Stimulated activated naive B cell treated with anti-CD40 and anti-IgM and Interleukin-4, amounts not matched to agents 10 μg/mL and 1 μg/mL and 100 μg/mL, for 72 hours (primary cell): ENCODE measurements at regions not wholly inside any gene's neighbourhood (a gene's known extent, or its start where the extent isn't known, plus 50 kb on each side); places are given as distances from the start of the nearest gene placed in this dataset.

Experiments used
- ATAC-seq, 2 donors: fragments of 150-1000 bp; cut with Tn5 transposase; replicated peaks; 2 replicates each; pipeline ENCODE4 v1.10.0; 2021; ENCODE audit warnings: moderate library complexity in 1 of 2
- DNase-seq: peaks from one replicate; pipeline ENCODE4 v3.0.0; 2021
- H3K27ac Mint-ChIP-seq: one replicate; pipeline ENCODE4 v1.8.0; 2022; ENCODE audit warnings: mild to moderate bottlenecking, mixed read lengths
- H3K27me3 Mint-ChIP-seq, 2 donors: one replicate each; pipeline ENCODE4 v1.8.0; 2022; ENCODE audit warnings: mixed read lengths in 2 of 2
- H3K36me3 Mint-ChIP-seq, 2 donors: one replicate each; pipeline ENCODE4 v1.8.0; 2022; ENCODE audit warnings: mixed read lengths in 2 of 2, mild to moderate bottlenecking in 1 of 2
- H3K4me1 Mint-ChIP-seq, 2 donors: one replicate each; pipeline ENCODE4 v1.8.0; 2022; ENCODE audit warnings: mixed read lengths in 2 of 2, mild to moderate bottlenecking in 1 of 2
- H3K4me3 Mint-ChIP-seq, 2 donors: one replicate each; pipeline ENCODE4 v1.8.0; 2022; ENCODE audit warnings: mild to moderate bottlenecking in 2 of 2, mixed read lengths in 2 of 2, moderate library complexity in 1 of 2
- H3K9me3 Mint-ChIP-seq, 2 donors: one replicate each; pipeline ENCODE4 v1.8.0; 2022; ENCODE audit warnings: mixed read lengths in 2 of 2, mild to moderate bottlenecking in 1 of 2

DNA sequence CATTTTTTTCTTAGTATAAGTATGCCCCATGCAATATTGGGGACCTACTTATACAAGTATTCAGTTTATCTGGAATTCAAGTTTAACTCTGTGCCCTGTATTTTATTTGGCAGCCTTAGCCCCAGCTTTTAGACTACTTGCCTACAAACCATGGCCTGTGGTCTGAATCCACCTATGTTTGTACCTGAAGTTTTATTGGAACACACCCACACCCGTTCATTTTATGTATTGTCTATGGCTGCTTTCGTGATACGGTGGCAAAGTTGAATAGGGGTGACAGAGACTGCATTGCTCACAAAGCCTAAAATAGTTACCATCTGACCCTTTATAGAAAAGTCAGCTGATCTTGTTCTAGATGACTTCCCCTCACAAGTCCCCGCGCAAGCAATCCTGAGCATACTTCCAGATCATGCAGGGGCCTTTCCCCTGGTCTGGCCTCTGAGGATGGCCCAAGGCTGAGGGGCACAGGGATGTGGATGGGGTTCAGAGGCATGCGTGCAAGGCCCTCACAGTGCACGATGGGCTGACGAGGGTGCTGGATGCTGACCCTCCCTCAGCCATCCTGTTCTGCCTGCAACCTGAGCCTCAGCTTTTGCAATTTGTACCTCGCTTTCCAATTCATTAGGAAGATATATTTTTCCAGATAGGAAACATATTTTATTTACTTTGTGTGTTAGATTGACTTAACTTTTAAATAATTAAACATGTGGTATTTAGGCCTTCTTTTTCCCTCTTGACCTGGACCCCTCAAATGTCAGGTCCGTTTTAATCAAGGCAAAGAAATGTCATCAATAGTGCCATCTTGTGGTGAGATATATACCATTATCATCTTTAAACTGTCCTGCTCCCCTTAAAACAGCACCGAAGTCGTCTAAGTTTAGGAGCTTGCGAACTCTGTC lies 527.3 kb upstream of the CCDC196 start:
- H3K36me3 Mint-ChIP-seq = no peaks in the 10 kb centered on the region
- ATAC-seq (peak; percentile 51 to 65), DNase-seq (no peak)
- H3K27me3 Mint-ChIP-seq = peaks cover 23 to 31% of the 10 kb centered on the region in 2 donors
- H3K9me3 Mint-ChIP-seq = no peaks in the 10 kb centered on the region
- peaks cover 2 to 5% of the 10 kb centered on the region in 2 donors for H3K4me1 Mint-ChIP-seq
- no peak overlapping the region for H3K4me3 Mint-ChIP-seq
- no peak overlapping the region for H3K27ac Mint-ChIP-seq

- peak in 1 of 2 donors; percentile 12 for ATAC-seq
- peaks cover 23 to 36% of the 10 kb centered on the region in 2 donors for H3K27me3 Mint-ChIP-seq
- H3K9me3 Mint-ChIP-seq = no peaks in the 10 kb centered on the region
- H3K4me3 Mint-ChIP-seq = no peak overlapping the region
- H3K27ac Mint-ChIP-seq = no peak overlapping the region
- no peaks in the 10 kb centered on the region for H3K36me3 Mint-ChIP-seq
- peaks cover 2 to 5% of the 10 kb centered on the region in 2 donors for H3K4me1 Mint-ChIP-seq
- DNase-seq = no peak
Observed at GRCh38 chr14:65959563-65960024, 526.6 kb upstream of the CCDC196 start.

- H3K4me3 Mint-ChIP-seq = no peak overlapping the region
Observed at GRCh38 chr14:65961004-65961403, 525.2 kb upstream of the CCDC196 start.

DNA sequence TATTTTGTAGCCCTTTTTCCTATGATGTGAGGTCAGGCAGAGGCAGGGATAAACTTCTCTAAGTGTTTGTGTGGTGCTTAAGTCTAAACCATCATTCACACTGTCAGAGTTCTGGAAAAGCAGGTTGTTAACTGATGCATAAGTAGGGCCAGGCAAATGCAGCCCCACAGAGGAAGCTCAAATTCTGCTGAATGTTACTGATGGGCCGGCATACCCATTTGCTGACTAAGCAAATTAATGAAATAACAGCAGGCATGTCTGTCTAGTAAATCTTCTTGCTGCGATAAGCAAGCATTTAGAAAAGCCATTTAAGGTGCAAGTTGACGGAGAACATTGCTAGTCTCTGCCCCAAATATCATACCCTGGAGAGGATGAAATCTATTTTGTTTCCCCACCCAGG lies 523.2 kb upstream of the CCDC196 start:
- no peak for DNase-seq
- H3K4me3 Mint-ChIP-seq = no peak overlapping the region
- ATAC-seq = no peak
- H3K27me3 Mint-ChIP-seq = peaks cover 33 to 46% of the 10 kb centered on the region in 2 donors
- peaks cover 2 to 5% of the 10 kb centered on the region in 2 donors for H3K4me1 Mint-ChIP-seq
- no peaks in the 10 kb centered on the region for H3K9me3 Mint-ChIP-seq
- no peak overlapping the region for H3K27ac Mint-ChIP-seq
- no peaks in the 10 kb centered on the region for H3K36me3 Mint-ChIP-seq

More at GRCh38 chr14:65961004-65961403, 525.2 kb upstream of the CCDC196 start:
- Mint-ChIP-seq H3K27me3 (peaks cover 23 to 36% of the 10 kb centered on the region in 2 donors), H3K4me1 (peaks cover 2 to 5% of the 10 kb centered on the region in 2 donors), H3K9me3 (no peaks in the 10 kb centered on the region), H3K27ac (no peak overlapping the region), H3K36me3 (no peaks in the 10 kb centered on the region)
- peak; percentile 79 to 92 for ATAC-seq
- peak; percentile 46 for DNase-seq

- no peak for ATAC-seq
Observed at GRCh38 chr14:65964366-65964765, 521.8 kb upstream of the CCDC196 start.

GRCh38 chr14:65966188-65966587 lies 520.0 kb upstream of the CCDC196 start:
- no peak for ATAC-seq
- no peaks in the 10 kb centered on the region for H3K36me3 Mint-ChIP-seq
- peaks cover 30% of the 10 kb centered on the region in 2 donors for H3K27me3 Mint-ChIP-seq
- no peak overlapping the region for H3K27ac Mint-ChIP-seq
- no peak for DNase-seq
- no peaks in the 10 kb centered on the region for H3K9me3 Mint-ChIP-seq
- no peak overlapping the region for H3K4me3 Mint-ChIP-seq
- H3K4me1 Mint-ChIP-seq = no peaks in the 10 kb centered on the region

More at GRCh38 chr14:65964366-65964765, 521.8 kb upstream of the CCDC196 start:
- Mint-ChIP-seq H3K4me1 (peaks cover 2 to 5% of the 10 kb centered on the region in 2 donors), H3K9me3 (no peaks in the 10 kb centered on the region), H3K27me3 (peaks cover 36 to 46% of the 10 kb centered on the region in 2 donors), H3K4me3 (no peak overlapping the region), H3K36me3 (no peaks in the 10 kb centered on the region), H3K27ac (no peak overlapping the region)
- no peak for DNase-seq

DNA sequence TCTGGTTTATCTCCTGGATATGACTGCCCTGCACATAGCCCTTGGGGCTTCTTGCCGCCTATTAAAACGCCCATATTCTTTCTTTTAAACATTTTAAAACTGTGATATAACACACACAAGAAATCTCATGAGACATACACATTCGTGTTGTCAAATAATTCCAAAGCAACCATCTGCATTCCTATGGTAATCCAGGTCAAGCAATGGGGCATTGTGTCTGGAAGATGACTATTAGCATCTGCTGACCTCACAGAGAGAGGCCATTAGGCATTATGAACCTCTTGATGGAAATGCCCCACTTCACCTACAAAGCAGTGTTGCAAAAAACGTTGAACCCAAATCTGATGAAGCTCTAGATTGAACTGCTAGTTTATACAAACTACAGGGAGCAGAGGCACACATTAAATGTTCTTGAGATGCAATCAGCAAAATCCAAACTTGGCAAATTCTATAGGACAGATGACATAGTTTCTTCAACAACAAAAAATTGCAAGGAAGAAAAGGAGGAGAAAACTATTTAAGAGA lies 513.8 kb upstream of the CCDC196 start:
- no peak overlapping the region for H3K4me3 Mint-ChIP-seq
- no peak overlapping the region for H3K27ac Mint-ChIP-seq
- H3K36me3 Mint-ChIP-seq = no peaks in the 10 kb centered on the region
- no peaks in the 10 kb centered on the region for H3K9me3 Mint-ChIP-seq
- H3K27me3 Mint-ChIP-seq = peaks cover 0 to 19% of the 10 kb centered on the region in 2 donors
- no peak for ATAC-seq
- DNase-seq = no peak
- no peaks in the 10 kb centered on the region for H3K4me1 Mint-ChIP-seq

GRCh38 chr14:65972891-65973290 lies 513.3 kb upstream of the CCDC196 start:
- Mint-ChIP-seq H3K27ac (no peak overlapping the region), H3K4me3 (no peak overlapping the region), H3K4me1 (no peaks in the 10 kb centered on the region), H3K27me3 (peaks cover 0 to 18% of the 10 kb centered on the region in 2 donors), H3K36me3 (no peaks in the 10 kb centered on the region), H3K9me3 (no peaks in the 10 kb centered on the region)
- DNase-seq (no peak), ATAC-seq (no peak)

DNA sequence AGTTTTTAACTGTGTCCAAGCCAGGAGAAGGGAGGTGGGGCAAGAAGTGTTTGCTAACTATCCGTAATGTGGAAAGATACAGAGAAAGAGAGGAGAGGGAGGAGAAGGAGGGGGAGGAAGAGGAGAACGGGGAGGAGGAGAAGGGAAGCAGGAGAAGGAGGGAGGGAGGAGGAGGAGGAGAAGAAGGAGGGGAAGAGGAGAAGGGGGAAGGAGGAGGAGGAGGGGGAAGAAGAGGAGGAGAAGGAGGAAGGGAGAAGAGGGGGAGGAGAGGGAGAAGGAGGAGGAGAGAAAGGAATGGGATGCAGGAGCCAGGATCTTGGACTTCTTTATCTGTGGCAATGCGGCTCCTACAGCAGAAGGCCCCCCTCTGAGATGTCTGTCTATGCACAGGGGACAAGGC lies 510.3 kb upstream of the CCDC196 start:
- Mint-ChIP-seq H3K4me1 (no peaks in the 10 kb centered on the region), H3K27me3 (peaks cover 0 to 15% of the 10 kb centered on the region in 2 donors), H3K27ac (no peak overlapping the region), H3K4me3 (no peak overlapping the region), H3K36me3 (no peaks in the 10 kb centered on the region), H3K9me3 (peaks cover 5 to 14% of the 10 kb centered on the region in 2 donors)
- DNase-seq (no peak), ATAC-seq (no peak)

DNA sequence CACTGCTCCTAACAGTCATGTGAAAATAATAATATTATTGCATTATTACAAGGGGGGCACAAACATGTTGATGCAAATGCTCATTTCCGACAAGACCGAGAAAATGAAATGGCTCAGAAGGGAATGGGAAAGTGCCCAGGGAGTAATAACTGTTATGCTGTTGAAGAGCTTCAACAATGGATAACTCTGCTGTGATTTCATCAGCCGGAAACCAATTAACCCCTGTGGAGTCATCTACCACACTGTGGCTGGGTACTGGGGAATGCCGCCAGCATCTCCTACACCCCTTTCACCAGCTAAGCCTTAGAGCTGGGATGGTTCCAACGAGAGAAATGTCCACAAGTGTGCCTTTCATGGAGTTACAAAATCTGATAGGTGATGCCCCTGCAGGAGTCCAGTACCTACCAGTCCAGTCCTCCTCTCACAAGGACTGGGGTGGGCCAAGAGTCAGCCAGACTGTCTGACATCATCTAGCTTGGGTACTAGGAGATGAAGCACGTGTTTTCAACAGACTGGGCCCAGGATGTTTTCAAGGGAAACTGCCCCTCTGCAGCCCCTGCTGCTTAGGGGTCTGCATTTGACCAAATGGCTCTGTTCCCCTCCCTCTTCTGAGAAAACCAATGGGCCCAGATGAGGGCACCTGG lies 509.3 kb upstream of the CCDC196 start:
- Mint-ChIP-seq H3K4me3 (no peak overlapping the region), H3K36me3 (no peaks in the 10 kb centered on the region), H3K4me1 (no peaks in the 10 kb centered on the region), H3K27ac (no peak overlapping the region), H3K27me3 (peaks cover 0 to 7% of the 10 kb centered on the region in 2 donors), H3K9me3 (peaks cover 5 to 14% of the 10 kb centered on the region in 2 donors)
- no peak for ATAC-seq
- no peak for DNase-seq

GRCh38 chr14:65981192-65981843 lies 504.9 kb upstream of the CCDC196 start:
- no peaks in the 10 kb centered on the region for H3K36me3 Mint-ChIP-seq
- ATAC-seq = no peak

DNA sequence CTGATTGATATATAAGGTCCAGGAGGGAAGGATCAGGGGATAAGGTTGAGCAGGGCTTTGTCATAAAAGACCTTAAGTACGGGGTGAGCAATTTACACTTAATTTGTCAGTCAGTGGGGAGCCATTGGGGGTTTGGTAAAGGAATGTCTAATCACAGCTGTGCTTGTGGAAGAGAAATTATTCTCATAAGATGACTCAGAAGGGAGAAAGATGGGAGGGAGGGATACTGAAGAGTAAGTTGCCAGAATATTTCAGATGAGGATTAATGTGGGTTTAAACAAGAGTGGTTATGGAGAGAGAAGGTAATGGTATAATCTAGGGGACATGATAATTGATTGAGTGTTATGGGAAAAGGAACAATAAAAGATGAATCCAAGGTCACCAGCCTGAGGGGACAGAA lies 500.1 kb upstream of the CCDC196 start:
- H3K27ac Mint-ChIP-seq = no peak overlapping the region

More at GRCh38 chr14:65981192-65981843, 504.9 kb upstream of the CCDC196 start:
- Mint-ChIP-seq H3K27me3 (peaks cover 0 to 4% of the 10 kb centered on the region in 2 donors), H3K9me3 (peaks cover 5 to 14% of the 10 kb centered on the region in 2 donors), H3K27ac (no peak overlapping the region), H3K4me1 (no peaks in the 10 kb centered on the region), H3K4me3 (no peak overlapping the region)
- DNase-seq = no peak

GRCh38 chr14:65989981-65990380 lies 496.2 kb upstream of the CCDC196 start:
- peaks cover 3 to 6% of the 10 kb centered on the region in 2 donors for H3K9me3 Mint-ChIP-seq

More for the DNA sequence above, 500.1 kb upstream of the CCDC196 start:
- H3K9me3 Mint-ChIP-seq = no peaks in the 10 kb centered on the region
- ATAC-seq = no peak
- no peak for DNase-seq
- H3K27me3 Mint-ChIP-seq = peaks cover 0 to 4% of the 10 kb centered on the region in 2 donors
- H3K4me3 Mint-ChIP-seq = no peak overlapping the region
- H3K36me3 Mint-ChIP-seq = no peaks in the 10 kb centered on the region
- no peaks in the 10 kb centered on the region for H3K4me1 Mint-ChIP-seq

DNA sequence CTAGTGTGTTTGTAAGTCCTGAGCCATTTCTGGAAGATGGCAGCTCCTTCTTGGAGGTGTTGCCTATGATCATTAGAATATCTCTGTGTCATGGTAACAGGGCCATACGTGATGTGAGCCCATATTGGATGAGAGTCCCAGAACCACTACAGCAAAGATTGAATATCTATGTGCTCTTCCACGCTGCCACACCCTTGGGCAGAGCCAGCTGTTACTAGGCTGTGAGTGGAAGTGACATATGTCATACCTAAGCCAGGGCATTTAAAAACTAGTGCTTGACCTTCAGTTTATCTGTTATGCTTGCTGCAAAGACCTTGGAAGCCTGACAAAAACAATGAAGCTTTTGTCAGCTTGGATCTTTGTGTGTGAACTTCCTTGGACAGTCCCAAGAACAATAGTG lies 495.1 kb upstream of the CCDC196 start:
- Mint-ChIP-seq H3K27ac (no peak overlapping the region), H3K27me3 (no peaks in the 10 kb centered on the region), H3K9me3 (peaks cover 3 to 6% of the 10 kb centered on the region in 2 donors)

More at GRCh38 chr14:65989981-65990380, 496.2 kb upstream of the CCDC196 start:
- Mint-ChIP-seq H3K27me3 (no peaks in the 10 kb centered on the region), H3K36me3 (peaks cover 0 to 2% of the 10 kb centered on the region in 2 donors), H3K4me1 (peaks cover 2 to 11% of the 10 kb centered on the region in 2 donors), H3K27ac (no peak overlapping the region), H3K4me3 (no peak overlapping the region)
- ATAC-seq (no peak), DNase-seq (no peak)

More for the DNA sequence above, 495.1 kb upstream of the CCDC196 start:
- H3K4me1 Mint-ChIP-seq = peaks cover 2 to 11% of the 10 kb centered on the region in 2 donors
- no peak for ATAC-seq
- no peak overlapping the region for H3K4me3 Mint-ChIP-seq
- DNase-seq = no peak
- peaks cover 0 to 2% of the 10 kb centered on the region in 2 donors for H3K36me3 Mint-ChIP-seq
